H9 (cell line): ENCODE measurements at regions not wholly inside any gene's neighbourhood (a gene's known extent, or its start where the extent isn't known, plus 50 kb on each side); places are given as distances from the start of the nearest gene placed in this dataset.

ENCODE experiments used
- DNase-seq: peaks from one replicate; pipeline ENCODE4 v3.0.0-alpha.2; 2017
- H2AFZ ChIP-seq: one replicate; pipeline ENCODE4 v1.6.1; 2013; ENCODE audit warnings: mild to moderate bottlenecking, low read length, control low read depth, moderate library complexity
- H2AK5ac ChIP-seq: 2 replicates; pipeline ENCODE4 v1.6.1; 2013; ENCODE audit warnings: low read length, control low read depth, mixed read lengths; ENCODE audit not compliant: insufficient read length
- H2BK120ac ChIP-seq: one replicate; pipeline ENCODE4 v1.6.1; 2013; ENCODE audit warnings: low read depth, mild to moderate bottlenecking, low read length, control low read depth, inconsistent platforms; ENCODE audit not compliant: poor library complexity, severe bottlenecking
- H2BK12ac ChIP-seq: 2 replicates; pipeline ENCODE4 v1.6.1; 2013; ENCODE audit warnings: low read length, control low read depth, mixed read lengths, low read depth; ENCODE audit not compliant: insufficient read length
- H2BK15ac ChIP-seq: 2 replicates; pipeline ENCODE4 v1.6.1; 2013; ENCODE audit warnings: low read depth, low read length, control low read depth
- H2BK20ac ChIP-seq: one replicate; pipeline ENCODE4 v1.6.1; 2013; ENCODE audit warnings: low read depth, mild to moderate bottlenecking, low read length, control low read depth, inconsistent platforms; ENCODE audit not compliant: poor library complexity, severe bottlenecking
- H2BK5ac ChIP-seq: 2 replicates; pipeline ENCODE4 v1.6.1; 2013; ENCODE audit warnings: low read length, control low read depth, mixed read lengths; ENCODE audit not compliant: insufficient read length
- H3K14ac ChIP-seq: 2 replicates; pipeline ENCODE4 v1.6.1; 2013; ENCODE audit warnings: low read length, control low read depth; ENCODE audit not compliant: insufficient read depth
- H3K18ac ChIP-seq: 2 replicates; pipeline ENCODE4 v1.6.1; 2013; ENCODE audit warnings: low read depth, mild to moderate bottlenecking, mixed read lengths, low read length, control low read depth; ENCODE audit not compliant: insufficient read length
- H3K23ac ChIP-seq: 2 replicates; pipeline ENCODE4 v1.6.1; 2013; ENCODE audit warnings: low read length, control low read depth, mixed read lengths, low read depth; ENCODE audit not compliant: insufficient read length
- H3K23me2 ChIP-seq: 2 replicates; pipeline ENCODE4 v1.6.1; 2013; ENCODE audit warnings: low read depth, mild to moderate bottlenecking, mixed read lengths, low read length, control low read depth; ENCODE audit not compliant: insufficient read length, poor library complexity, severe bottlenecking
- H3K27ac ChIP-seq: 2 replicates; pipeline ENCODE4 v1.5.1; 2013; ENCODE audit warnings: low read length, control low read depth, mixed read lengths, low read depth; ENCODE audit not compliant: insufficient read length
- H3K27me3 ChIP-seq: 2 replicates; pipeline ENCODE4 v1.6.1; 2013; ENCODE audit warnings: low read length, control low read depth, inconsistent platforms; ENCODE audit not compliant: insufficient read depth
- H3K4ac ChIP-seq: 2 replicates; pipeline ENCODE4 v1.6.1; 2013; ENCODE audit warnings: low read depth, mild to moderate bottlenecking, control low read depth, inconsistent platforms, low read length, moderate library complexity
- H3K4me1 ChIP-seq: 2 replicates; pipeline ENCODE4 v1.6.1; 2013; ENCODE audit warnings: low read length, control low read depth, inconsistent platforms; ENCODE audit not compliant: insufficient read depth
- H3K4me2 ChIP-seq: 2 replicates; pipeline ENCODE4 v1.6.1; 2013; ENCODE audit warnings: low read length, control low read depth, mixed read lengths; ENCODE audit not compliant: insufficient read length, insufficient read depth
- H3K56ac ChIP-seq: 2 replicates; pipeline ENCODE4 v1.6.1; 2013; ENCODE audit warnings: low read depth, mild to moderate bottlenecking, mixed read lengths, low read length, control low read depth; ENCODE audit not compliant: insufficient read length
- H3K79me1 ChIP-seq: 2 replicates; pipeline ENCODE4 v1.6.1; 2013; ENCODE audit warnings: low read depth, mild to moderate bottlenecking, moderate library complexity, low read length, control low read depth, inconsistent platforms; ENCODE audit not compliant: insufficient read depth, poor library complexity, severe bottlenecking
- H3K79me2 ChIP-seq: 2 replicates; pipeline ENCODE4 v1.6.1; 2013; ENCODE audit warnings: low read length, control low read depth, inconsistent platforms; ENCODE audit not compliant: insufficient read depth
- H3K9ac ChIP-seq: 2 replicates; pipeline ENCODE4 v1.6.1; 2013; ENCODE audit warnings: low read length, control low read depth, mixed read lengths; ENCODE audit not compliant: insufficient read length; ENCODE audit errors: extremely low read depth
- H3K9me3 ChIP-seq: one replicate; pipeline ENCODE4 v1.6.1; 2013; ENCODE audit warnings: low read depth, low read length, inconsistent platforms; ENCODE audit not compliant: control insufficient read depth
- H3T11ph ChIP-seq: one replicate; pipeline ENCODE4 v1.6.1; 2013; ENCODE audit warnings: mild to moderate bottlenecking, low read length, control low read depth, inconsistent platforms
- H4K20me1 ChIP-seq: one replicate; pipeline ENCODE4 v1.6.1; 2013; ENCODE audit not compliant: control insufficient read depth, insufficient read length, insufficient read depth
- H4K5ac ChIP-seq: 2 replicates; pipeline ENCODE4 v1.6.1; 2013; ENCODE audit warnings: low read depth, mild to moderate bottlenecking, mixed read lengths, low read length, control low read depth; ENCODE audit not compliant: insufficient read length
- H4K8ac ChIP-seq: replicated peaks from 2 replicates; pipeline ENCODE4 v1.6.1; 2013; ENCODE audit warnings: low read length, control low read depth, mixed read lengths, low read depth; ENCODE audit not compliant: insufficient read length
- H4K91ac ChIP-seq: 2 replicates; pipeline ENCODE4 v1.6.1; 2013; ENCODE audit warnings: low read depth, mild to moderate bottlenecking, moderate library complexity, mixed read lengths, low read length, control low read depth; ENCODE audit not compliant: insufficient read length
- H3K27ac Mint-ChIP-seq, 3 experiments: 2 replicates in 2 of 3; 3 replicates in 1 of 3; pipeline ENCODE4 v1.8.0; 2020 to 2021; ENCODE audit warnings: mixed read lengths in 3 of 3, mild to moderate bottlenecking in 1 of 3, moderate library complexity in 1 of 3
- H3K27me3 Mint-ChIP-seq: 2 replicates; pipeline ENCODE4 v1.8.0; 2021; ENCODE audit warnings: low read depth, mild to moderate bottlenecking, moderate library complexity, mixed read lengths
- H3K36me3 Mint-ChIP-seq, 3 experiments: 2 replicates in 2 of 3; 3 replicates in 1 of 3; pipeline ENCODE4 v1.8.0; 2020 to 2021; ENCODE audit warnings: low read depth in 3 of 3, mixed read lengths in 3 of 3; ENCODE audit not compliant: insufficient read depth in 1 of 3
- H3K4me1 Mint-ChIP-seq, 2 experiments: 2 replicates each; pipeline ENCODE4 v1.8.0; 2020; ENCODE audit warnings: mixed read lengths in 2 of 2
- H3K4me3 Mint-ChIP-seq, 2 experiments: 2 replicates in 1 of 2; 3 replicates in 1 of 2; pipeline ENCODE4 v1.8.0; 2020 to 2021; ENCODE audit warnings: mild to moderate bottlenecking in 2 of 2, mixed read lengths in 2 of 2, moderate library complexity in 1 of 2
- H3K9me3 Mint-ChIP-seq, 2 experiments: 2 replicates in 1 of 2; 3 replicates in 1 of 2; pipeline ENCODE4 v1.8.0; 2020; ENCODE audit warnings: mild to moderate bottlenecking in 2 of 2, mixed read lengths in 2 of 2, moderate library complexity in 1 of 2
- CTCF ChIP-seq: fragments of 200-600 bp; sonication (generic); conservative IDR thresholded peaks from 3 replicates; pipeline ENCODE4 v1.8.0; 2021; ENCODE audit warnings: antibody characterized with exemption, mild to moderate bottlenecking
- WGBS: extraction: QIAGEN DNeasy Blood & Tissue Kit; methylation state at CpG from one replicate; pipeline ENCODE4 v1.1.7; 2013; ENCODE audit warnings: missing lambda C conversion rate, low lambda C conversion rate, mixed read lengths; ENCODE audit not compliant: insufficient read length; ENCODE audit errors: extremely low coverage; 5-methylcytosine and 5-hydroxymethylcytosine counted together

GRCh38 chr1:213658457-213658856 lies 329.3 kb upstream of the PROX1 start:
- Mint-ChIP-seq H3K4me3 (no peak overlapping the region), H3K4me1 (0 out of 4 replicates have a peak, but pooled peaks cover 0 to 3% of the 10 kb centered on the region in 2 experiments), H3K27me3 (no peaks in the 10 kb centered on the region), H3K9me3 (no peaks in the 10 kb centered on the region), H3K36me3 (no peaks in the 10 kb centered on the region), H3K27ac (no peak overlapping the region)
- Histone ChIP-seq H3T11ph (no peak overlapping the region), H2AFZ (no peak overlapping the region), H4K5ac (no peak overlapping the region), H2BK5ac (no peak overlapping the region), H3K18ac (no peak overlapping the region), H3K14ac (no peak overlapping the region), H3K79me1 (no peaks in the 10 kb centered on the region), H2BK15ac (no peak overlapping the region), H3K27ac (no peak overlapping the region), H3K9me3 (no peaks in the 10 kb centered on the region), H3K27me3 (no peaks in the 10 kb centered on the region), H4K8ac (no peak overlapping the region), H4K91ac (no peak overlapping the region), H3K23ac (no peak overlapping the region), H3K4ac (no peak overlapping the region), H3K23me2 (no peaks in the 10 kb centered on the region), H3K4me1 (no peaks in the 10 kb centered on the region; the same call in 1 of the 2 replicates), H4K20me1 (no peaks in the 10 kb centered on the region), H3K9ac (no peak overlapping the region), H2BK20ac (no peak overlapping the region), H3K4me2 (no peak overlapping the region), H2BK120ac (no peak overlapping the region), H3K79me2 (no peaks in the 10 kb centered on the region), H2BK12ac (no peak overlapping the region), H2AK5ac (no peak overlapping the region), H3K56ac (no peak overlapping the region)
- no peak for TF ChIP-seq CTCF
- no peak for DNase-seq
- no CpG with 5 or more reads among the region's 2 CpGs for WGBS
